Vagina (tissue), 2 donors: ENCODE measurements at regions not wholly inside any gene's neighbourhood (a gene's known extent, or its start where the extent isn't known, plus 50 kb on each side); places are given as distances from the start of the nearest gene placed in this dataset.

ENCODE experiments used
- DNase-seq, 2 donors: peaks; one replicate each; pipeline ENCODE4 v3.0.0-alpha.2; 2017; ENCODE audit errors: extremely low spot score in 2 of 2
- H3K27ac ChIP-seq: fragments of 200-600 bp; sonication (generic); one replicate; pipeline ENCODE4 v1.5.1; 2019
- H3K27me3 ChIP-seq: fragments of 200-600 bp; sonication (generic); one replicate; pipeline ENCODE4 v1.5.1; 2019
- H3K36me3 ChIP-seq, 2 donors: fragments of 200-600 bp; sonication (generic); one replicate each; pipeline ENCODE4 v1.5.1; 2017 to 2019
- H3K4me1 ChIP-seq: fragments of 200-600 bp; sonication (generic); one replicate; pipeline ENCODE4 v1.5.1; 2019
- H3K4me3 ChIP-seq, 2 donors: fragments of 200-600 bp; sonication (generic); 1 replicate in 1 of 2; 2 replicates in 1 of 2; pipeline ENCODE4 v1.5.1; 2016 to 2019
- H3K9me3 ChIP-seq: fragments of 200-600 bp; sonication (generic); one replicate; pipeline ENCODE4 v1.5.1; 2019
- CTCF ChIP-seq, 3 experiments: fragments of 450-650 bp in 2 of 3; fragments of 200-600 bp in 1 of 3; sonication (generic) in 1 of 3; IDR thresholded peaks; one replicate each; pipeline ENCODE4 v1.5.1; 2017 to 2019; ENCODE audit warnings: antibody characterized with exemption in 3 of 3, mild to moderate bottlenecking in 2 of 3, moderate library complexity in 2 of 3
- POLR2A ChIP-seq, 2 donors: fragments of 450-650 bp; IDR thresholded peaks; one replicate each; pipeline ENCODE4 v1.6.1; 2017; ENCODE audit warnings: antibody characterized with exemption in 2 of 2, mild to moderate bottlenecking in 2 of 2, moderate library complexity in 2 of 2
- POLR2AphosphoS5 ChIP-seq, 2 donors: sonication (generic); formaldehyde crosslinking; IDR thresholded peaks; one replicate each; pipeline ENCODE4 v1.9.0; 2017; ENCODE audit warnings: antibody characterized with exemption in 2 of 2, mild to moderate bottlenecking in 2 of 2, low read depth in 1 of 2; ENCODE audit not compliant: insufficient read depth in 1 of 2
- intact Hi-C: fragments of 100-400 bp; cut with DNase I; formaldehyde crosslinking; loops from one replicate; pipeline ENCODE4 v1.15.1; 2023

GRCh38 chr12:17158201-17158600 lies 552.2 kb upstream of the LMO3 start:
- no peak overlapping the region for H3K27ac ChIP-seq
- intact Hi-C loops: no loop called here
- no peak overlapping the region for H3K4me3 ChIP-seq
- TF ChIP-seq CTCF (IDR thresholded peaks at IDR 0.05): no peak
- no peak for TF ChIP-seq POLR2A (IDR thresholded peaks at IDR 0.05)
- TF ChIP-seq POLR2AphosphoS5 (IDR thresholded peaks at IDR 0.05; ENCODE audit: insufficient read depth in 1 of 2, low read depth in 1 of 2): no peak
- no peaks in the 10 kb centered on the region for H3K4me1 ChIP-seq
- DNase-seq: no peak
- no peaks in the 10 kb centered on the region for H3K36me3 ChIP-seq
- no peaks in the 10 kb centered on the region for H3K9me3 ChIP-seq
- no peaks in the 10 kb centered on the region for H3K27me3 ChIP-seq

GRCh38 chr12:17151917-17152316 lies 546.0 kb upstream of the LMO3 start:
- no peaks in the 10 kb centered on the region for H3K4me1 ChIP-seq
- H3K27ac ChIP-seq: no peak overlapping the region
- TF ChIP-seq POLR2A (IDR thresholded peaks at IDR 0.05) (no peak), CTCF (IDR thresholded peaks at IDR 0.05) (no peak), POLR2AphosphoS5 (IDR thresholded peaks at IDR 0.05; ENCODE audit: insufficient read depth in 1 of 2, low read depth in 1 of 2) (no peak)
- H3K9me3 ChIP-seq: no peaks in the 10 kb centered on the region
- no peaks in the 10 kb centered on the region for H3K36me3 ChIP-seq
- H3K4me3 ChIP-seq: no peak overlapping the region
- DNase-seq: no peak
- intact Hi-C loops: no loop called here
- no peaks in the 10 kb centered on the region for H3K27me3 ChIP-seq

- H3K4me3 ChIP-seq: no peak overlapping the region
- TF ChIP-seq POLR2A (IDR thresholded peaks at IDR 0.05): no peak
- TF ChIP-seq POLR2AphosphoS5 (IDR thresholded peaks at IDR 0.05; ENCODE audit: insufficient read depth in 1 of 2, low read depth in 1 of 2): no peak
- no peak for TF ChIP-seq CTCF (IDR thresholded peaks at IDR 0.05)
- H3K9me3 ChIP-seq: no peaks in the 10 kb centered on the region
- no peaks in the 10 kb centered on the region for H3K36me3 ChIP-seq
- no peaks in the 10 kb centered on the region for H3K27me3 ChIP-seq
- intact Hi-C loops: no loop called here
- no peak overlapping the region for H3K27ac ChIP-seq
- DNase-seq: no peak
- H3K4me1 ChIP-seq: no peaks in the 10 kb centered on the region
These were observed 542.7 kb upstream of the LMO3 start for GRCh38 chr12:17148706-17149105.

GRCh38 chr12:17142856-17143255 lies 536.9 kb upstream of the LMO3 start:
- no peak overlapping the region for H3K27ac ChIP-seq
- intact Hi-C loops: no loop called here

GRCh38 chr12:17139931-17140330 lies 534.0 kb upstream of the LMO3 start:
- Histone ChIP-seq H3K36me3 (no peaks in the 10 kb centered on the region), H3K4me3 (no peak overlapping the region), H3K4me1 (no peaks in the 10 kb centered on the region), H3K27me3 (no peaks in the 10 kb centered on the region), H3K27ac (no peak overlapping the region), H3K9me3 (no peaks in the 10 kb centered on the region)
- DNase-seq: no peak
- intact Hi-C loops: no loop called here
- TF ChIP-seq CTCF (IDR thresholded peaks at IDR 0.05): no peak
- no peak for TF ChIP-seq POLR2AphosphoS5 (IDR thresholded peaks at IDR 0.05; ENCODE audit: insufficient read depth in 1 of 2, low read depth in 1 of 2)
- no peak for TF ChIP-seq POLR2A (IDR thresholded peaks at IDR 0.05)

More at GRCh38 chr12:17142856-17143255, 536.9 kb upstream of the LMO3 start:
- no peaks in the 10 kb centered on the region for H3K9me3 ChIP-seq
- no peak overlapping the region for H3K4me3 ChIP-seq
- H3K27me3 ChIP-seq: no peaks in the 10 kb centered on the region
- DNase-seq: no peak
- no peaks in the 10 kb centered on the region for H3K36me3 ChIP-seq
- TF ChIP-seq CTCF (IDR thresholded peaks at IDR 0.05): no peak
- no peak for TF ChIP-seq POLR2A (IDR thresholded peaks at IDR 0.05)
- TF ChIP-seq POLR2AphosphoS5 (IDR thresholded peaks at IDR 0.05; ENCODE audit: insufficient read depth in 1 of 2, low read depth in 1 of 2): no peak
- no peaks in the 10 kb centered on the region for H3K4me1 ChIP-seq
